ENCODE measurements at regions not wholly inside any gene's neighbourhood (a gene's known extent, or its start where the extent isn't known, plus 50 kb on each side); places are given as distances from the start of the nearest gene placed in this dataset.

DNA sequence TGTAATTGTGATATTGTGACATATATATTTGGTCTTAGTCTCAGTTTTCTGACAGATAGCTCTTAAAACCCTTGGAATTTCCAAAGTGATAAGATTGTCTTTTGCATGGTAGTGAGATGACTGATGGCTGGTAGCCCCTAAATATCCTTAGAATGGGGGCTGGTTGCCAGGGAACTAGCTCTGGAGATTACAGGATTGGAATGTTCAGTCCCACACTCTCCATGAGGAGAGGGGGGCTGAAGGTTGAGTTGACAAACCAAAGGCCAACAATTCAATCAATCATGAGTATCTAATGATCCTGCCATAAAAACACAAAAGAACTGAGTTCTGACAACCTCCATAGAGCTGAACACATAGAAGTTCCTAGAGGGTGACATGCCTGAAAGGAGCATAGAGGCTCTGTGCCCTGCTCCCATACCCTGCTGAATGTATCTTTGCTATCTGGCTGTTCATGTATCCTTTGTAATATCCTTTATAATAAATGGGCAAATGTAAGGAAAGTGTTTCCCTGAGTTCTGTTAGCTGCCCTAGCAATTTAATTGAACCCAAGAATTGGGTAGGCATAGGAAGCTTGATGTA is 1680.3 kb upstream of the PIK3C3 start:
- Mint-ChIP-seq H3K27me3 (ENCODE audit: low read depth, unreplicated experiment) (no peaks in the 10 kb centered on the region), H3K4me1 (ENCODE audit: low read depth, unreplicated experiment) (no peaks in the 10 kb centered on the region), H3K4me3 (ENCODE audit: unreplicated experiment) (no peak overlapping the region), H3K36me3 (ENCODE audit: low read depth, unreplicated experiment) (no peaks in the 10 kb centered on the region), H3K9me3 (ENCODE audit: unreplicated experiment) (no peaks in the 10 kb centered on the region), H3K27ac (ENCODE audit: unreplicated experiment) (no peak overlapping the region)
- no peaks in the 10 kb centered on the region for H4K20me1 ChIP-seq (ENCODE audit: insufficient read depth, low read length)
- no peaks in the 10 kb centered on the region for H3K36me3 ChIP-seq (ENCODE audit: insufficient read depth, low read length)
- no peaks in the 10 kb centered on the region for H3K4me1 ChIP-seq (ENCODE audit: insufficient read depth, low read length)
- H3K27me3 ChIP-seq (ENCODE audit: insufficient read depth, low read length): no peaks in the 10 kb centered on the region
- no peak overlapping the region for H2AFZ ChIP-seq (ENCODE audit: low read depth, low read length)
- TF ChIP-seq, protein P1, sequence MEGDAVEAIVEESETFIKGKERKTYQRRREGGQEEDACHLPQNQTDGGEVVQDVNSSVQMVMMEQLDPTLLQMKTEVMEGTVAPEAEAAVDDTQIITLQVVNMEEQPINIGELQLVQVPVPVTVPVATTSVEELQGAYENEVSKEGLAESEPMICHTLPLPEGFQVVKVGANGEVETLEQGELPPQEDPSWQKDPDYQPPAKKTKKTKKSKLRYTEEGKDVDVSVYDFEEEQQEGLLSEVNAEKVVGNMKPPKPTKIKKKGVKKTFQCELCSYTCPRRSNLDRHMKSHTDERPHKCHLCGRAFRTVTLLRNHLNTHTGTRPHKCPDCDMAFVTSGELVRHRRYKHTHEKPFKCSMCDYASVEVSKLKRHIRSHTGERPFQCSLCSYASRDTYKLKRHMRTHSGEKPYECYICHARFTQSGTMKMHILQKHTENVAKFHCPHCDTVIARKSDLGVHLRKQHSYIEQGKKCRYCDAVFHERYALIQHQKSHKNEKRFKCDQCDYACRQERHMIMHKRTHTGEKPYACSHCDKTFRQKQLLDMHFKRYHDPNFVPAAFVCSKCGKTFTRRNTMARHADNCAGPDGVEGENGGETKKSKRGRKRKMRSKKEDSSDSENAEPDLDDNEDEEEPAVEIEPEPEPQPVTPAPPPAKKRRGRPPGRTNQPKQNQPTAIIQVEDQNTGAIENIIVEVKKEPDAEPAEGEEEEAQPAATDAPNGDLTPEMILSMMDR (IDR thresholded peaks at IDR 0.05; ENCODE audit: insufficient read depth, low read depth, low read length): no peak
- no peak for TF ChIP-seq EZH2 (IDR thresholded peaks at IDR 0.05; ENCODE audit: insufficient read depth, low read length)
- H3K27ac ChIP-seq (ENCODE audit: low read depth, low read length): no peak overlapping the region
- H3K79me2 ChIP-seq (ENCODE audit: insufficient read depth, low read length): no peaks in the 10 kb centered on the region
- no peak overlapping the region for H3K4me3 ChIP-seq (ENCODE audit: insufficient read depth, low read depth, low read length)
- H3K9me3 ChIP-seq (ENCODE audit: insufficient read depth, low read depth, low read length): no peaks in the 10 kb centered on the region
- DNase-seq (ENCODE audit: low read depth) (no peak), FAIRE-seq (no peak)
- H3K9ac ChIP-seq (ENCODE audit: low read length): no peak overlapping the region
- no peak overlapping the region for H3K4me2 ChIP-seq (ENCODE audit: low read length)

DNA sequence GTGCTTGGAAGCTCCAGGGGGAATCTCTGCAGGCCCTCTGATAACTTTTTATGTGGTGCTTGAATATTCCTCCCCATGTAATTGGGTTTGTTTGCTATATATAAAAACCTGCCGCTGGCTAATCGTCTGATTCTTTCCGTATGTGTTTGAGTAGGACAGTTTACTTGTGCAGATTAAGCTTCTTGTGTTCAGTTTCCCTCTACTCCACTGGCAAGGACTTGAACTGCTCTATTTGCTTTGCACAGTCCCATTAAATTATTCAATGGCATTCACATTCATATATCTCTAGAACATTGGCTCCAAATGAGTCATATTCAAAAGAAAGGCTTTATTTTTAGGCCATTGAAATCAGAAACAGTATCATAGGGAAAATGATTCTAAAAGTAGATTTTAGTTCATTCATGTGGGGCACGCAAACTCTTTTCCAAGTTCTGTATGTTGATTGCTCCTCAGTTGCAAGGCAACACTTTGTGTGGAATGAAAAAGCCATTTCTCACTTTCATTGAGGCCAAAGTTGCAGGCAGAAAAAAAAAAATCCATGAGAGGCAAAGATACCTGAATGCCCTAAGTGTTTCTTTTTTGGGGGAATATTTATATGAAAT is 1682.3 kb upstream of the PIK3C3 start:
- no peaks in the 10 kb centered on the region for H3K27me3 Mint-ChIP-seq (ENCODE audit: low read depth, unreplicated experiment)

More for the DNA sequence above, 1682.3 kb upstream of the PIK3C3 start:
- H2AFZ ChIP-seq (ENCODE audit: low read depth, low read length): no peak overlapping the region
- H3K4me1 ChIP-seq (ENCODE audit: insufficient read depth, low read length): no peaks in the 10 kb centered on the region
- no peaks in the 10 kb centered on the region for H3K27me3 ChIP-seq (ENCODE audit: insufficient read depth, low read length)
- FAIRE-seq: no peak
- H3K9me3 Mint-ChIP-seq (ENCODE audit: unreplicated experiment): no peaks in the 10 kb centered on the region
- no peak overlapping the region for H3K27ac Mint-ChIP-seq (ENCODE audit: unreplicated experiment)
- no peak for TF ChIP-seq EZH2 (IDR thresholded peaks at IDR 0.05; ENCODE audit: insufficient read depth, low read length)
- TF ChIP-seq, protein P1 (IDR thresholded peaks at IDR 0.05; ENCODE audit: insufficient read depth, low read depth, low read length): no peak
- H3K4me3 ChIP-seq (ENCODE audit: insufficient read depth, low read depth, low read length): no peak overlapping the region
- H3K36me3 ChIP-seq (ENCODE audit: insufficient read depth, low read length): no peaks in the 10 kb centered on the region
- H3K4me3 Mint-ChIP-seq (ENCODE audit: unreplicated experiment): no peak overlapping the region
- H3K4me1 Mint-ChIP-seq (ENCODE audit: low read depth, unreplicated experiment): no peaks in the 10 kb centered on the region
- DNase-seq (ENCODE audit: low read depth): no peak
- no peak overlapping the region for H3K27ac ChIP-seq (ENCODE audit: low read depth, low read length)
- no peaks in the 10 kb centered on the region for H4K20me1 ChIP-seq (ENCODE audit: insufficient read depth, low read length)
- no peaks in the 10 kb centered on the region for H3K9me3 ChIP-seq (ENCODE audit: insufficient read depth, low read depth, low read length)
- no peak overlapping the region for H3K9ac ChIP-seq (ENCODE audit: low read length)
- no peaks in the 10 kb centered on the region for H3K79me2 ChIP-seq (ENCODE audit: insufficient read depth, low read length)
- H3K36me3 Mint-ChIP-seq (ENCODE audit: low read depth, unreplicated experiment): no peaks in the 10 kb centered on the region
- H3K4me2 ChIP-seq (ENCODE audit: low read length): no peak overlapping the region
